GM06990 (cell line): ENCODE measurements at regions not wholly inside any gene's neighbourhood (a gene's known extent, or its start where the extent isn't known, plus 50 kb on each side); places are given as distances from the start of the nearest gene placed in this dataset.

ENCODE experiments used
- DNase-seq: peaks from one replicate; pipeline ENCODE4 v3.0.0-alpha.2; 2011; ENCODE audit not compliant: insufficient read length; ENCODE audit errors: extremely low read depth
- H3K27me3 ChIP-seq: replicated peaks from 2 replicates; pipeline ENCODE4 v1.6.0; 2011; ENCODE audit warnings: low read length; ENCODE audit not compliant: control insufficient read depth, insufficient read depth
- H3K36me3 ChIP-seq: 2 replicates; pipeline ENCODE4 v1.5.1; 2011; ENCODE audit warnings: low read length; ENCODE audit not compliant: control insufficient read depth, insufficient read depth
- H3K4me3 ChIP-seq: replicated peaks from 2 replicates; pipeline ENCODE4 v1.5.1; 2011; ENCODE audit warnings: low read depth, mild to moderate bottlenecking, control low read depth, low read length
- CTCF ChIP-seq: IDR thresholded peaks from 2 replicates; pipeline ENCODE4 v1.5.1; 2011; ENCODE audit warnings: low read length, control low read depth, mild to moderate bottlenecking, inconsistent platforms; ENCODE audit not compliant: insufficient read depth, poor library complexity, severe bottlenecking

- no peak for DNase-seq
- TF ChIP-seq CTCF: no peak
- H3K4me3 ChIP-seq: no peak overlapping the region
- no peaks in the 10 kb centered on the region for H3K36me3 ChIP-seq
- H3K27me3 ChIP-seq: no peaks in the 10 kb centered on the region
Observed at GRCh38 chr5:153148624-153148976, 341.9 kb upstream of the GRIA1 start.

DNA sequence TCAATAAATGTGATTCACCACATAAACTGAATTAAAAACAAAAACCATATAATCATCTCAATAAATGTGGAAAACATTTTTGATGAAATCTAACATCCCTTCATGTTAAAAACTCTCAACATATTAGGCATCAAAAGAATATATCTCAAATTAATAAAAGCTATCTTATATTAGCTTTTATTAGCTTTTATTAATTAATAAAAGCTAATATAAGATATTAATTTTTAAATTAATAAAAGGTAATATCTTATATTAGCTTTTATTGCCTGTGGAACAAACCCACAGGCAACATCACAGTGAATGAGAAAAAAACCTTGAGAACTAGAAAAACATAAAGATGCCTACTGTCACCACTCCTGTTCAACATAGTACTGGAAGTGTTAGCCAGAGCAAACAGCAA lies 338.9 kb upstream of the GRIA1 start:
- no peak for TF ChIP-seq CTCF
- no peak for DNase-seq
- Histone ChIP-seq H3K27me3 (no peaks in the 10 kb centered on the region), H3K4me3 (no peak overlapping the region), H3K36me3 (no peaks in the 10 kb centered on the region)

GRCh38 chr5:153153086-153153485 lies 337.4 kb upstream of the GRIA1 start:
- no peak for DNase-seq
- no peaks in the 10 kb centered on the region for H3K27me3 ChIP-seq
- no peak overlapping the region for H3K4me3 ChIP-seq
- no peaks in the 10 kb centered on the region for H3K36me3 ChIP-seq
- TF ChIP-seq CTCF: no peak

GRCh38 chr5:153157156-153157555 lies 333.3 kb upstream of the GRIA1 start:
- H3K27me3 ChIP-seq: no peaks in the 10 kb centered on the region; the same call in 1 of the 2 replicates
- no peak overlapping the region for H3K4me3 ChIP-seq
- no peak for TF ChIP-seq CTCF
- DNase-seq: no peak
- no peaks in the 10 kb centered on the region for H3K36me3 ChIP-seq

DNA sequence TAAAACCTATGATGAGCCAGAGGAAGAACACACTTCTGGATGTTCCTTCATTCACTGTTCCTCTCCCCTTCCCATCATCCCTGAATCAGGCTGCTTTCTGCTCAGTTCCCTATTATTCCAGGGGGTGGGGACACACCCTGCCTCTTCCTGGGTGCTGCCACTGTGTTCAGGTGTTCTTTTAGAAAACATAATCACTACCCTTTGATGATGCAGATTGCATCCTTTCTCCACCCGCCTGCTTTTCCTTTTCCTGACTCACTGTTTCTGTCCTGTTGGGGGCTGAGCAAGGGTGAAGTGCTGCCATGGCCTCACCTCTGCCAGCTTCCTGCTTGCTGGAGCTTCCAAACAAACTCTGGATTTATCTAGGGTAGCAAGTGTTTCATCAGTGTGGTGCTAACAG lies 331.9 kb upstream of the GRIA1 start:
- no peak for DNase-seq
- no peak for TF ChIP-seq CTCF
- no peak overlapping the region for H3K4me3 ChIP-seq

DNA sequence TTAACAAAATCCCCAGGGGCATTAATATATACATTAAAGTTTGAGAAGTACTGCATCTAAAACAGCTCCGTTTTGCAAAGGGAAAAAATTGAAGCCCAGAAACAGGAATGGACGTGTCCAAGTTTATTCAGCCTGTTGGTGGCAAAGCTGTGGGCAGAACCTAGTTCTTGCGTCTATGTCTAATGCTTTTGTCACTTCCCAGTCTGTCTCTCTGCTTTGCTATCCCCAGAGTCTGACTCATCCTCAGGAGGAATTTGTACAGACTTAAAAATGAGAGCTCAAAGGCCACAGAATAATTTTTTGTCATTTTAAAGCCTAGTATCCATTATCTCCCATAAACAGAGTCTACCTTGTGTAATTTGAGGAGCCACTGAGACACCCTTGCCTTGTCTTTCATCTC lies 330.9 kb upstream of the GRIA1 start:
- H3K36me3 ChIP-seq: no peaks in the 10 kb centered on the region
- H3K27me3 ChIP-seq: no peaks in the 10 kb centered on the region; the same call in 1 of the 2 replicates
- H3K4me3 ChIP-seq: no peak overlapping the region
- TF ChIP-seq CTCF: no peak
- no peak for DNase-seq

More for the DNA sequence above, 331.9 kb upstream of the GRIA1 start:
- H3K36me3 ChIP-seq: no peaks in the 10 kb centered on the region
- no peaks in the 10 kb centered on the region; the same call in 1 of the 2 replicates for H3K27me3 ChIP-seq
